ENCODE measurements at regions not wholly inside any gene's neighbourhood (a gene's known extent, or its start where the extent isn't known, plus 50 kb on each side); places are given as distances from the start of the nearest gene placed in this dataset.

DNA sequence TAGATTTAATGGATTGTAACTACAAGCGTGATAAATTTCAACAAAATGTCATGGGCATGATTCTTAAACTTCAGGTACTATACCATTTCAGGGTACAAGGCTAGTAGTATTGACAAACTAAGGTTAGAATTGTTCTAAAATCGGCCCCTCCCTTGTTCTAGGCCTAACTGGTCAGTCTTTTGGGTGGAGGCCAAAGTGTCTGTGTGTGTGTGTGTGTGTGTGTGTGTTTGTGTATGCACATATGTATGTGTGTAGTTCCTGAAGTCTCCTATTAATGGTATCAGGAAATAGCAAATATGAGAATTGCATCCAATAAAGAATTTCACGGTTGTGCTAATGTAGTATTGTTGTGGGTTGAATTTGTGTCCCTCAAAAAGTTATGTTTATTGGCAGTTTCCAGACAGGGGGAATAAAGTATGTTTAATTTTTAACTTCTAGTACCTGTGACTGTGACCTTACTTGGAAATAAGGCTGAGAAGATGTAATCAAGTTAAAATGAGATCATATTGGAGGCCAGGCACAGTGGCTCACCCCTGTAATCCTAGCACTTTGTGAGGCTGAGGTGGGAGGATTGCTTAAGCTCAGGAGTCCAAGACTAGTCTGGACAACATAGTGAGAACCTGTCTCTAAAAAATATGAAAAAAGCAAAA, 119.2 kb downstream of the KLF5 start:
- no peak for TF ChIP-seq CTCF (IDR thresholded peaks at IDR 0.05; ENCODE audit: low read depth, low read length, missing control alignments)
- H3K4me3 ChIP-seq (replicated peaks; ENCODE audit: low read depth, low read length), result no peak overlapping the region
- DNase-seq (ENCODE audit: extremely low read depth, low read depth), result no peak

- DNase-seq (ENCODE audit: extremely low read depth, low read depth), result no peak
- H3K4me3 ChIP-seq (replicated peaks; ENCODE audit: low read depth, low read length), result no peak overlapping the region
- no peak for TF ChIP-seq CTCF (IDR thresholded peaks at IDR 0.05; ENCODE audit: low read depth, low read length, missing control alignments)
These were observed 118.2 kb downstream of the KLF5 start for GRCh38 chr13:73177017-73177416.

DNA sequence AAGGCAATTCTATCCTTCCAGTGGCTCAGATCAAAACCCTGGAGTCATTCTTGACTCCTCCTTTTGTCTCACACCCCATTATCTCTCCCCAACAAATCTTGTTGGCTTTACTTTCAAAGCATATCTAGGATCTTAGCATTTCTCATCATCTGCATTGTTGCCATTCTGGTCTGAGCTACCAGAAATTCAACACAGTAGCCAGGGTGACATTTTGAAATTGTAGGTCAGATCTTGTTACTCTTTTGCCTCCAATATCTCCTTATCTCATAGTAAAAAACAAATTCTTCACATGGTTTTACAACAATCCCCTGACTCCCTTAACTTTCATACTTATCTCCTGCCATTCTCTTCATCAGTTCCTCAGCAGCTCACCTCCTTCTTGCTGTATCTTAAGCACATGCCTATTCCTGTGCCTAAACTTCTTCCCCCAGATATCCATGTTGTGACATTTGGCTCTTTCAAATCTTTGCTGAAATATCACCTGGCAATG, 115.8 kb downstream of the KLF5 start:
- no peak for TF ChIP-seq CTCF (IDR thresholded peaks at IDR 0.05; ENCODE audit: low read depth, low read length, missing control alignments)
- H3K4me3 ChIP-seq (replicated peaks; ENCODE audit: low read depth, low read length), result no peak overlapping the region
- no peak for DNase-seq (ENCODE audit: extremely low read depth, low read depth)

DNA sequence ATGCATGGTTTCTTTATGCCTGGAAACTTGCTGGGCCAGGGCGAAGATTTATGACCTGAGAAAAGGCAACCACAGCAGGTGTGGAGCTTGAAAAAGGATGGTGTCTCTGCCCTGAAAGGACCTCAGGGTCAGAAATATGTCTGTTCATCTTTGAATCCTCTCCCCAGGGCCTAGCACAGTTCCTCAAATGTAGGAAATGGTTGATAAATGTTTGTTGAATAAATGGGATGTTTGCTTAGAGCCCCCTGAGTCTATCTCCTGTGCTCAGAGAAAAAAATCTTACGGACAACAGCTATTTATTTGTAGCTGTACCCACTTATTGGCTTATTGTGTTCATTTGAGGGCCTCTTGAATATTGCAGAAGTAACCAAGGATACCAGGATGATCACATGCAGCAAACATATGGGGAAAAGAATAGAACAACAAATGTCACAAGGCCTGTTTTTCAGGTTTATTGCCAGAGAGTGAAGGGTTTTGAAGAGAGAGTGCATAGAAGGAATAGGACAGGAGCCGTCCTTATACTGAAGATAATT, 114.5 kb downstream of the KLF5 start:
- no peak overlapping the region for H3K4me3 ChIP-seq (replicated peaks; ENCODE audit: low read depth, low read length)
- no peak for DNase-seq (ENCODE audit: extremely low read depth, low read depth)
- no peak for TF ChIP-seq CTCF (IDR thresholded peaks at IDR 0.05; ENCODE audit: low read depth, low read length, missing control alignments)

GRCh38 chr13:73171926-73172325, 113.1 kb downstream of the KLF5 start:
- no peak overlapping the region for H3K4me3 ChIP-seq (replicated peaks; ENCODE audit: low read depth, low read length)
- no peak for DNase-seq (ENCODE audit: extremely low read depth, low read depth)
- TF ChIP-seq CTCF (IDR thresholded peaks at IDR 0.05; ENCODE audit: low read depth, low read length, missing control alignments), result no peak

- no peak for DNase-seq (ENCODE audit: extremely low read depth, low read depth)
- TF ChIP-seq CTCF (IDR thresholded peaks at IDR 0.05; ENCODE audit: low read depth, low read length, missing control alignments), result no peak
- no peak overlapping the region for H3K4me3 ChIP-seq (replicated peaks; ENCODE audit: low read depth, low read length)
These were observed 112.5 kb downstream of the KLF5 start for GRCh38 chr13:73171271-73171682.

All from HFF-Myc (cell line).